A673 (cell line): ENCODE measurements at regions not wholly inside any gene's neighbourhood (a gene's known extent, or its start where the extent isn't known, plus 50 kb on each side); places are given as distances from the start of the nearest gene placed in this dataset.

Experiments used
- BruUV-seq: library from RNA; stranded (reverse); fragments of 400-500 nt; replicated peaks from 2 replicates; lab custom pipeline; 2021; lab: Mats Ljungman, UMichigan
- CTCF ChIA-PET: fragments of 300-600 bp; sonication (Branson Sonifier 250); formaldehyde crosslinking; loops from one replicate; lab custom pipeline; 2022; ENCODE audit warnings: antibody characterized with exemption; lab: Charles Lee
- POLR2A ChIA-PET: fragments of 300-600 bp; sonication (Branson Sonifier 250); formaldehyde crosslinking; loops from one replicate; lab custom pipeline; 2022; ENCODE audit warnings: antibody characterized with exemption; ENCODE audit not compliant: low non-redundant PET; lab: Charles Lee
- DNase-seq: peaks from one replicate; pipeline ENCODE4 v3.0.0-alpha.2; 2015; ENCODE audit warnings: low spot score
- H3K27ac ChIP-seq: fragments of 200-600 bp; sonication (generic); 2 replicates; pipeline ENCODE4 v1.5.1; 2016; ENCODE audit warnings: mixed run types, low read depth, mild to moderate bottlenecking, mixed read lengths, antibody characterized with exemption, low read length; ENCODE audit not compliant: poor library complexity, severe bottlenecking
- H3K27me3 ChIP-seq: fragments of 200-600 bp; sonication (generic); replicated peaks from 2 replicates; pipeline ENCODE4 v1.6.1; 2017; ENCODE audit warnings: mixed run types, low read depth, mild to moderate bottlenecking, mixed read lengths, antibody characterized with exemption, low read length; ENCODE audit not compliant: insufficient read depth, poor library complexity
- H3K36me3 ChIP-seq: fragments of 200-600 bp; sonication (generic); 2 replicates; pipeline ENCODE4 v1.6.1; 2016; ENCODE audit warnings: mixed run types, mild to moderate bottlenecking, mixed read lengths, antibody characterized with exemption, low read length; ENCODE audit not compliant: insufficient read depth, poor library complexity, severe bottlenecking
- H3K4me1 ChIP-seq: fragments of 200-600 bp; sonication (generic); 2 replicates; pipeline ENCODE4 v1.6.1; 2017; ENCODE audit warnings: mixed run types, mild to moderate bottlenecking, mixed read lengths, antibody characterized with exemption, low read length; ENCODE audit not compliant: insufficient read depth, poor library complexity, severe bottlenecking
- H3K4me3 ChIP-seq: fragments of 200-600 bp; sonication (generic); 2 replicates; pipeline ENCODE4 v1.5.1; 2016; ENCODE audit warnings: low read depth, mixed run types, mild to moderate bottlenecking, mixed read lengths, low read length; ENCODE audit not compliant: poor library complexity, severe bottlenecking
- H3K9me3 ChIP-seq: fragments of 200-600 bp; sonication (generic); 2 replicates; pipeline ENCODE4 v1.6.1; 2016; ENCODE audit warnings: mixed run types, low read depth, mild to moderate bottlenecking, mixed read lengths, antibody characterized with exemption, low read length; ENCODE audit not compliant: poor library complexity, severe bottlenecking
- CTCF ChIP-seq: fragments of 300-800, 200-600 bp; sonication (generic); conservative IDR thresholded peaks from 2 replicates; pipeline ENCODE4 v1.5.1; 2017; ENCODE audit warnings: low read depth, mild to moderate bottlenecking, antibody characterized with exemption, low read length, moderate library complexity, mixed read lengths
- EZH2 ChIP-seq: fragments of 200-600 bp; sonication (generic); IDR thresholded peaks from 2 replicates; pipeline ENCODE4 v1.6.1; 2017; ENCODE audit warnings: borderline replicate concordance, low read depth, mild to moderate bottlenecking, mixed read lengths, antibody characterized with exemption, low read length; ENCODE audit not compliant: poor library complexity, severe bottlenecking
- intact Hi-C: fragments of 100-400 bp; cut with micrococcal nuclease; formaldehyde crosslinking; loops from one replicate; pipeline ENCODE4 v1.10.0; 2022; ENCODE audit not compliant: unreplicated experiment

- CTCF ChIA-PET: no interaction called here
- Histone ChIP-seq H3K36me3 (no peaks in the 10 kb centered on the region), H3K4me3 (no peak overlapping the region), H3K9me3 (peaks cover 6% of the 10 kb centered on the region), H3K27ac (no peak overlapping the region), H3K27me3 (no peaks in the 10 kb centered on the region), H3K4me1 (no peaks in the 10 kb centered on the region)
- no peak for DNase-seq
- POLR2A ChIA-PET: no interaction called here
- BruUV-seq: no TSS peak
- no peak for TF ChIP-seq EZH2
- TF ChIP-seq CTCF: no peak; the same call in 1 of the 2 replicates
- intact Hi-C loops: no loop called here
These were observed 409.6 kb downstream of the SEC23A start for GRCh38 chr14:38693423-38693822.

- POLR2A ChIA-PET: no interaction called here
- no peak for DNase-seq
- H3K27me3 ChIP-seq: no peaks in the 10 kb centered on the region
- CTCF ChIA-PET: no interaction called here
- TF ChIP-seq CTCF: no peak
- no peak for TF ChIP-seq EZH2
- no peak overlapping the region for H3K27ac ChIP-seq
- no peak overlapping the region for H3K4me3 ChIP-seq
- no TSS peak for BruUV-seq
- no peaks in the 10 kb centered on the region for H3K4me1 ChIP-seq
- intact Hi-C loops: no loop called here
- H3K9me3 ChIP-seq: no peaks in the 10 kb centered on the region
- H3K36me3 ChIP-seq: no peaks in the 10 kb centered on the region
These were observed 413.1 kb upstream of the CLEC14A start for GRCh38 chr14:38669027-38669426.

- DNase-seq: no peak
- H3K27ac ChIP-seq: no peak overlapping the region
- H3K9me3 ChIP-seq: no peaks in the 10 kb centered on the region
- POLR2A ChIA-PET: no interaction called here
- TF ChIP-seq EZH2: no peak
- TF ChIP-seq CTCF: no peak
- no peaks in the 10 kb centered on the region for H3K36me3 ChIP-seq
- no TSS peak for BruUV-seq
- intact Hi-C loops: no loop called here
- CTCF ChIA-PET: no interaction called here
- no peaks in the 10 kb centered on the region for H3K4me1 ChIP-seq
- H3K27me3 ChIP-seq: no peaks in the 10 kb centered on the region
- no peak overlapping the region for H3K4me3 ChIP-seq
These were observed 407.5 kb upstream of the CLEC14A start for GRCh38 chr14:38663382-38663781.

- no peaks in the 10 kb centered on the region for H3K36me3 ChIP-seq
- no peak overlapping the region for H3K4me3 ChIP-seq
- no peak for DNase-seq
- no peaks in the 10 kb centered on the region for H3K4me1 ChIP-seq
- intact Hi-C loops: no loop called here
- BruUV-seq: no TSS peak
- ChIA-PET POLR2A (no interaction called here), CTCF (no interaction called here)
- H3K9me3 ChIP-seq: no peaks in the 10 kb centered on the region
- TF ChIP-seq CTCF (no peak), EZH2 (no peak)
- H3K27me3 ChIP-seq: no peaks in the 10 kb centered on the region
- H3K27ac ChIP-seq: no peak overlapping the region
These were observed 406.9 kb upstream of the CLEC14A start for GRCh38 chr14:38662781-38663180.
